Cardiac fibroblast (primary cell): ENCODE measurements at regions not wholly inside any gene's neighbourhood (a gene's known extent, or its start where the extent isn't known, plus 50 kb on each side); places are given as distances from the start of the nearest gene placed in this dataset.

Source experiments
- DNase-seq, 2 donors: peaks; one replicate each; pipeline versions ENCODE4 v3.0.0 to v3.0.0-alpha.2; 2010; ENCODE audit warnings: low read depth in 2 of 2
- H3K4me3 ChIP-seq, 2 donors: replicated peaks in 1 of 2; 1 replicate in 1 of 2; 2 replicates in 1 of 2; pipeline ENCODE4 v1.5.1; 2011; ENCODE audit warnings: low read depth in 2 of 2, low read length in 2 of 2, mild to moderate bottlenecking in 2 of 2, moderate library complexity in 1 of 2
- TF ChIP-seq, protein P1 (sequence below): IDR thresholded peaks from one replicate; pipeline ENCODE4 v1.5.1; 2011; ENCODE audit warnings: low read depth, mild to moderate bottlenecking, low read length, inconsistent platforms

DNA sequence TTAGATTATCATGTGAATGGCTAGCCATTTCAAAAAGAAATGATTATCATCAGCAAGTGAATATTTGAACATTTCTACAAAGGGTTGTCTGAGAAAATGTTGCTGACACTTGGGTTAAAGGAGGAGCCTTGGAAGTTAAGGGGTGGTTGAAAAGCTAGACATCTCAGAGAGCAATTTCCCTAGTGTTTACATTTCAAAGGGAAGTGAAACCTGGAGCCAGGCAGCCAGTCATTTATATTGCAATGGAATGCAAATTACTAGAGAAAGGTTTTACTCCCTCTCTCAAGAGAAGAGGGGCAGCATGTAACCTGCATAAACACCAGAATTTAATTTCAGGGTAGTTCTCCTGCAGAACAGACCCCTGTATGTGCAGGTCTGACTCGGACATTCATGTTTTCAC, 279.0 kb downstream of the SLC16A7 start:
- H3K4me3 ChIP-seq = no peak overlapping the region
- DNase-seq = no peak
- TF ChIP-seq, protein P1, sequence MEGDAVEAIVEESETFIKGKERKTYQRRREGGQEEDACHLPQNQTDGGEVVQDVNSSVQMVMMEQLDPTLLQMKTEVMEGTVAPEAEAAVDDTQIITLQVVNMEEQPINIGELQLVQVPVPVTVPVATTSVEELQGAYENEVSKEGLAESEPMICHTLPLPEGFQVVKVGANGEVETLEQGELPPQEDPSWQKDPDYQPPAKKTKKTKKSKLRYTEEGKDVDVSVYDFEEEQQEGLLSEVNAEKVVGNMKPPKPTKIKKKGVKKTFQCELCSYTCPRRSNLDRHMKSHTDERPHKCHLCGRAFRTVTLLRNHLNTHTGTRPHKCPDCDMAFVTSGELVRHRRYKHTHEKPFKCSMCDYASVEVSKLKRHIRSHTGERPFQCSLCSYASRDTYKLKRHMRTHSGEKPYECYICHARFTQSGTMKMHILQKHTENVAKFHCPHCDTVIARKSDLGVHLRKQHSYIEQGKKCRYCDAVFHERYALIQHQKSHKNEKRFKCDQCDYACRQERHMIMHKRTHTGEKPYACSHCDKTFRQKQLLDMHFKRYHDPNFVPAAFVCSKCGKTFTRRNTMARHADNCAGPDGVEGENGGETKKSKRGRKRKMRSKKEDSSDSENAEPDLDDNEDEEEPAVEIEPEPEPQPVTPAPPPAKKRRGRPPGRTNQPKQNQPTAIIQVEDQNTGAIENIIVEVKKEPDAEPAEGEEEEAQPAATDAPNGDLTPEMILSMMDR = no peak

DNA sequence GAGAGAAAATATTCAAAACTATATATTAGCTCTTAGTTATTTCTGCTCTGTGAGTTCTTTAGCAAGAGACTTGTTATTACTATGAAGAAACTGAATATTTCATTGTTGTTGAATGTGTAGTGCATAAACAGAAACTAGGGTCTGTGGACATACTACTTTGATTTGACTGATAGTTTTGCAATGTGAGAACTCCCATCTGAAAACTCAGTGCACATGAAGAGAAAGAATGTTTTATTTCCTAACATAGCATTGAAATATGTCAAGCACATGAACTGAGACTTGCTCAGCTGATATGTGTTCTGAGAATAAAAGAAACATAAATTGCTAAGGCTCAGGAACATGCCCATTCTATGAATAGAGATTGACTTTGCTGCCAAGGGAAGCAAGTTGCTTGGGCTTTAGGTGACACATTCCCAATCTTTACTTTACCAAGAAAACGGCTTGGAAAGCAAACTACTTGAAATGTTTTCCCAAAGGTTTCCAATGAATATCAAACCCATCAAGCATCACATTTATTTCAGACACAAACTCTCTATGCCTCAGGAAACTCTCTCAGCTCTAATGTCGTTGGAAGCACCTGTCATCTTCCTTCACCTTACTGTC, 290.4 kb downstream of the SLC16A7 start:
- TF ChIP-seq, protein P1 = no peak
- DNase-seq = no peak
- H3K4me3 ChIP-seq = no peak overlapping the region

DNA sequence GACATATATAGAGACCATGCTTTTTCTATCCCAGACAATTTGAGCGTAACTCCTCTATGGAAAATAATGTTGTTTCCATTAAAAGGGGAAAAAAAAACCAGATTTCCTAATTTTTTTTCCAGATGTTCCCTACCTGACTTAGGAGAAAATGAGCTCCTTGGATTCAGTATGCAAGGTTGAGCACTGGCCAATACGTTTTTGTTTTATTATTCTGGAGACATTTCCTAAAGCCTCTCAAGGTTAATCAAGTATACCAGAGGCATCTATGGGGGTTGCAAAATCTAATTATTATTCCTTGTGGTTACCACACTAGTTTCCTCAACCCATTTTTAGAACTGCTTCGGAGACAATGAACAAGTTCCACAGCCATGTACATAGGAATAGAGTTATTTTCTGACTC, 291.3 kb downstream of the SLC16A7 start:
- no peak for DNase-seq
- TF ChIP-seq, protein P1 = no peak
- H3K4me3 ChIP-seq = no peak overlapping the region

DNA sequence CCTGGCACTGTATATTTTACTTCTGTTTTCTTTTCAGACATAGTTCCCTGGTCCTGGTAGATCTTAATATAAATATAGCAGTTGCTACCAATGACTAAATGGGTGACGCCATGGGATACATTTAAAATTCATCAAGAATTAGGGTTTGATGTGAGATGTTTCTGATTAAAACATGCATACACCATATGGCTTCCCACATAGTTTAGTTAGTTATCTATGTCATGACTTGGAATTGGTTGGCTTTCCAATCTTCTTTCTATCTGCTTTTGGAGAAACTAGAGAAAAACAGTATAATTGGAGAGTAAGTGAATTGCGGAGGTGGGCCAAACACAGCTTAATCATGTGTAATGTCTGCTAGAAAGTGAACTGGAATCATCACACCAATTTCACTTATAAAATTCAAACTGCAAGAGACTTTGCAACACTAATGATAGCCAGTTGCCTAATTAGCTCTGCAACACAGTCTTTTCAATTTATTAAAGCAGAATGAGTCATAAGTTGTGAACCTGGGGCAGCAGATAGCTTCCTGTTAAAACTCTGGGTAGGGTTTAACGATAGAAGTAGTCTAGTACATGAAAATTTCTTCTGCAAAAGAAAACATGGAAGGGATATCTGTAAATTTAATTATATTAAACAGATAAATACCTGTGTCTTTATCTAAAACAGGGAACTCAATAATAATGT, 295.2 kb downstream of the SLC16A7 start:
- H3K4me3 ChIP-seq = no peak overlapping the region
- TF ChIP-seq, protein P1 = no peak
- no peak for DNase-seq

DNA sequence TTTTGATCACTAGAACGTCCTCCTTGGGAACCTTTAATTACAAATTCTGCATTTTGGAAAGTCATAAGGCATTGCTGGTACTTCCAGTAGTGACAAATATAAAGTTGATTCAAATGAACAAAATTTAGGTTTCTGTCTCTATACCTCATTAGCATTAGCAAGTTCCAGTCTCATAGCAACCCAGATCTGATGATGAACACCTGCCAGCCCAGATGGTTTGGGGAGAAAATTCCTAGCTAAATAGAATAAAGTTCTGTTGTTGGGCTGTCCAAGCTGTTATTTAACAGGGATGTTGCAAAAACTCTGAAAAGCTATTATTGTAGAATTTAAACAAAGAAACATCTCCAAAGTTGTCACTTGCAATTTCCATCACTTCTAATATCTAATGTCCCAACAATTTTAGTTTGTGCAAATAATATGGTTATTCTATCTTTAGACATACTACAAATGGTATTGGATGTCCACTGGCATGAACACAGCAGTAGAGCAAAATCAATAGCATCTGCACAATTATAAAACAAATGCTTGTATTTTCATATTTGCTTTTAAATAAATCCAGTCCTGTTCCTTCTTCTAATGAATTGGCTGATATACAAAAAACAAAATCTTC, 299.4 kb downstream of the SLC16A7 start:
- DNase-seq = no peak

DNA sequence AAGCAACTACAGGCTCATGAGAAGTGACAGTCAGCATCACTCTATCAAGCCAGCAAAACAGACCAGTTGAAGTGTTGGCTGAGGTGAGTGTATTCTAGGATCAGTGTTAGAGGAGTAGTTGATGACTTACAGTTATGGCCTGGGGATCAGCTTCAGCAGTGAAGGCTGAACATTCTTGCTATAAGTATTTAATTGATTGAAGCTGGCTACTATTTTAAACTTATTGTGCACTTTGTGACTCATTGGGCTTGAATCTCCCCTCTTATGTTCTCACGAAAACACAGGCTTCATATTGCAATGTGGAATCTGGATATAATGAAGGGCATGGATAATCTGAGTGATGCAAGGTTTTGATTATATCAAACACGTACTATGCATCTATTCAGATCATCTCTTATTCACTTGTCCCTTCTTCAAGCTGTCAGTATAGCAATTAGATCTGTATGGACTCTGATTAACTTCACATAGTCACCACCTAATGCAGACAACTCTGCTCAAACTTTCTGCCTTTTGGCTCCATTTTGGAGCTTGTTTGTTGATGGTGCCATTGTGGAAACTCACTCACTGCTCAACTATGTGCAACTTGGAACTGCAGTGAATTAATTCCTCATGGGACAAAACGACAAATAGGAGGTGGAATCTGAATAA, 309.2 kb downstream of the SLC16A7 start:
- TF ChIP-seq, protein P1 = no peak
- H3K4me3 ChIP-seq = no peak overlapping the region
- peak in 1 of 2 donors; percentile 14 for DNase-seq

More for the DNA sequence above, 299.4 kb downstream of the SLC16A7 start:
- no peak overlapping the region for H3K4me3 ChIP-seq
- TF ChIP-seq, protein P1 = no peak
